ENCODE measurements at regions not wholly inside any gene's neighbourhood (a gene's known extent, or its start where the extent isn't known, plus 50 kb on each side); places are given as distances from the start of the nearest gene placed in this dataset.
A peak's percentile ranks its signal among the peaks of the same experiment; 100 is the strongest.
"Not testable (repeated sequence)": the region's sequence is repeated elsewhere in the genome, so short reads cannot be mapped to it uniquely, and the experiment has no call there.

- DNase-seq = no peak
Observed at GRCh38 chr14:66025779-66026178, 460.4 kb upstream of the CCDC196 start.

DNA sequence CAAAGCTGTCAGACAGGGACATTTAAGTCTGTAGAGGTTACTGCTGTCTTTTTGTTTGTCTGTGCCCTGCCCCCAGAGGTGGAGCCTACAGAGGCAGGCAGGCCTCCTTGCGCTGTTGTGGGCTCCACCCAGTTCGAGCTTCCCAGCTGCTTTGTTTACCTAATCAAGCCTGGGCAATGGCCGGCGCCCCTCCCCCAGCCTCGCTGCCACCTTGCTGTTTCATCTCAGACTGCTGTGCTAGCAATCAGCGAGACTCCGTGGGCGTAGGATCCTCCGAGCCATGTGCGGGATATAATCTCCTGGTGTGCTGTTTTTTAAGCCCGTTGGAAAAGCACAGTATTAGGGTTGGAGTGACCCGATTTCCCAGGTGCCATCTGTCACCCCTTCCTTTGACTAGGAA lies 454.2 kb upstream of the CCDC196 start:
- not testable (repeated sequence) for DNase-seq

DNA sequence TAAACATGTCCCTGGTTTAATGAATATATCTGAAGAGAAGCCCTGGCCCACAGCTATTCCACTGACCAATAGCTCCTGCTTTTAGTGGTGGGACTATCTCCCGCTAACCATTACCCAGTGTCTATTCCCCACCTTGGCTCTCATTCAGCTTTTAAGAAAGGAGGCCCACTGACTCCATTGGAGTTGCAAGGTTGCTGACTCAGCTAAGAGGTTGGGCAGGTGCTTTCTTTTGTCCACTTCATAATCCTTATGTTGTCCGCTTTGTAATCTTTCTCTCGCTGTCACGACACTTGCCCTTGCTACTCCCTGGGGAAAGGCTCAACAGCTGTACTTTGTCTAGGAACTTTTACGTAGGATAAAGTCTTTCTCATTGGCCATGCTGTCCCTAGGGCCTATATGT lies 453.4 kb upstream of the CCDC196 start:
- DNase-seq = no peak

GRCh38 chr14:66036547-66036946 lies 449.6 kb upstream of the CCDC196 start:
- DNase-seq = no peak

DNA sequence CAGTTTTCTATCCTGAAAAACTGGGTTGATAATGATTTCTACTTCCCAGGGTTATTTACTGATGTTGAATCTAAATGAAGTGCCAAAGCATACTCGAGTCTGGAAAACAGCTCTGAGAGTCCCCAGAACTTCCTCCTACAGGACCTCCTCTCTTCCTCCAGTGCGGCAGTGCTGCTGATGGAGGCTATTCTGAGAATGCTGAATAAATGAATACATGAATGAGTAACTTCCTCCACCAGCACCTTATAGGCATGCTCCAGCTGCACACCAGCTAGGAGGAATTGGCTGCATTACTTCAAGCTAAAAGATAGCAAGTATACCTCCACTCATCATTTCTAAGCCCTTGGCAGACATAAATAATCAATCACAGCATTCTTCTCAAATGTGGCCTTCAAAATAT lies 448.8 kb upstream of the CCDC196 start:
- peak; percentile 18 for DNase-seq

GRCh38 chr14:66038212-66038611 lies 448.0 kb upstream of the CCDC196 start:
- no peak for DNase-seq

GRCh38 chr14:66038618-66039017 lies 447.6 kb upstream of the CCDC196 start:
- DNase-seq = peak; percentile 89

DNA sequence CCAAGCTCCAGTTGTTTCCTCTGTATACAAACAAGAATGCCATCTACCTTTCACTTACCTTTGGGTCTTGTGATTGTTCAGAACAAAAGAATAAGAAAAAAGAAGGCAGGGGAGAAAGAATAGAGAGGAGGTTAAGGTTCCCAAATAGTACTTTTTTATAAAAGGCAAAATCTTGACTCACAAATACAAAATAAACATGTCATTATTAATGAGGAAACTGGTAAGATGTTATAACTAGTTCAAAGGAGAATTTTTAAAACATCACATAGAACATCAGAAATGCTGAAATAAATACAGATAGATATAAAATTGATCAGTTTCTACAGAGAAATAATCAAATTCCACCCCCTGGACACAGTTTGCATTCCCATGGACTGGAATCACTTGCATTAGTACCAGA lies 446.7 kb upstream of the CCDC196 start:
- DNase-seq = no peak

DNA sequence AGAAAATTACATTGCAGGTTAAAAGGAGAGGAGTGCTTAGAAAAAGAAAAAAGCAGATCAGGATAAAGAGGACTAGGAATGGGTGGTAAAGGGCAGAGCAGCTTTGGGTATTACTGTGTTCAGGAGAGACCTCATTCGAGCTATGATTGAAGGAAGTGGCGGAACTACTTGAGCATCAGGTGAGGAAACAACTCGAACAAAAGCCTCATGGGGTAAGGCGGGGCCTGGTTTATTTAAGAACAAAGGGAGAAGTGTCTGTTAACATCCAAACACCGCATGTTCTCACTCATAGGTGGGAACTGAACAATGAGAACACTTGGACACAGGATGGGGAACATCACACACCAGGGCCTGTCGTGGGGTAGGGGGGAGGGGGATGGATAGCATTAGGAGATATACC lies 444.6 kb upstream of the CCDC196 start:
- DNase-seq = no peak

DNA sequence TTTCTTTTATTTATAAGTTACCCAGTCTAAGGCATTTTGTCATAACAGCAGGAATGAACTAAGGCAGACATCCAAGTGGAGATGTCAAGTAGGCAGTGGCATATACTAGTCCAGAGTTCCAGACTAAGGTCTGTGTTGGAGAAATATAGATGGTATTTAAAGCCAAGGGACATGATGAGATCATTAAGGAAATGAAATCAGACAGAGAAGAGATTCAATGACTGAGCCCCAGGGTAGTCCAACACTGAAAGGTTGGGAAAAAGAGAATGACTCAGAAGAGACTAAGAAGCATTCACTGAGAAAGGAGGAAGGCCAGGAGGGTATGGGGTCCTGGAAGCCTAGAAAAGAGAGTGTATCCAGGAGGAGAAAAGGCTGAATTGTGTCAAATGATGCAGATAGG lies 442.2 kb upstream of the CCDC196 start:
- no peak for DNase-seq

GRCh38 chr14:66045572-66046021 lies 440.6 kb upstream of the CCDC196 start:
- no peak for DNase-seq

GRCh38 chr14:66046035-66046434 lies 440.1 kb upstream of the CCDC196 start:
- DNase-seq = no peak

- DNase-seq = no peak
Observed at GRCh38 chr14:66046591-66046990, 439.6 kb upstream of the CCDC196 start.

DNA sequence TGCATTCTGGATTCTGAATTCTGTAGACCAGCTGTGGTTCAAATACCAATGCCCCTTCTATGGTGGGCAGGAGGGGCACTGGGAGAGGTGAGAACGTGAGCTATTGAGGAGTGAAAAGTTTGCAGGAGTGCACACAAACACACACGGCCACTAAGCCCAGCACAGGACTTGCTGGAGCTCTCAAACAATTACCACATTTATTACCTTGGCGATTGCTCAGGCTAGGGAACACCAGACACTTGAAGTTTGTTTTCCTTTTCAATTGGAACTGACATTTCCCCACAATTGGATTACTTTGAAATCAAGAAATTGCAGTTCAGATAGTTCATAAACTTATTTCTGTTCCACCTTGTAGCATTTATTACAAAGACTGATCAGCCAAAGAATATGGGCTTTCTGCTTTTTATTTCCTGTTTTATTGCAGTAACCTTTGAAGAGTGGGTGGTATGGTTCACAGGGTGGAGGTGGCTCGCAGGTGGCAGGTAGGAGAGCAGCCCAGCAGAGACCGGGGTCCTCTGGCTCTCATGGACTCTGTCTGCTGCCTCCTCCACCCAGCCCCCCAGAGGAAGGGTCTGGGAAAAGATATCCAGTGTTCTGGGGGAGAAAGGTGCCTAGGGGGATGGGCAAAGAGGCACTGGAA lies 429.8 kb upstream of the CCDC196 start:
- DNase-seq = no peak

- no peak for DNase-seq
Observed at GRCh38 chr14:66056926-66057552, 429.1 kb upstream of the CCDC196 start.

GRCh38 chr14:66065188-66065587 lies 421.0 kb upstream of the CCDC196 start:
- no peak for DNase-seq

- DNase-seq = no peak
Observed at GRCh38 chr14:66066981-66067776, 419.0 kb upstream of the CCDC196 start.

DNA sequence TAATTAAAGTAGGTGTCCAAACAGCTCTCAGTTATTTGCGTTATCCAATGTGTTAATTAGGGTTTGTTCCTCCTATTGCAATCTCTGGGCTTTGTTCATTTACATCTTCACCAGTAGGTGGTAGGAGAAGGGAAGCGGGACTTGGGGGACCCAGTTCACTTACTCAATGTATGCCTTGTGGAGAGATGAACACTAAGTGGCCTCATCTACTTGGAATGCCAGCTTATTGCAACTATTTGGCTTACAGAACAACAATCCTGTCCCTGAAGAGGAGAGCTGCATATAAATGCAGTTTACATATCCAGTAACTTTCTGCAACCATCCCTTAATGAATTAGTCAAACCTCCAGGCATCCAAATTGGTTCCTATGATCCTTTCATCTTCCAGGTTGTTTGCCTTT lies 417.1 kb upstream of the CCDC196 start:
- DNase-seq = no peak

DNA sequence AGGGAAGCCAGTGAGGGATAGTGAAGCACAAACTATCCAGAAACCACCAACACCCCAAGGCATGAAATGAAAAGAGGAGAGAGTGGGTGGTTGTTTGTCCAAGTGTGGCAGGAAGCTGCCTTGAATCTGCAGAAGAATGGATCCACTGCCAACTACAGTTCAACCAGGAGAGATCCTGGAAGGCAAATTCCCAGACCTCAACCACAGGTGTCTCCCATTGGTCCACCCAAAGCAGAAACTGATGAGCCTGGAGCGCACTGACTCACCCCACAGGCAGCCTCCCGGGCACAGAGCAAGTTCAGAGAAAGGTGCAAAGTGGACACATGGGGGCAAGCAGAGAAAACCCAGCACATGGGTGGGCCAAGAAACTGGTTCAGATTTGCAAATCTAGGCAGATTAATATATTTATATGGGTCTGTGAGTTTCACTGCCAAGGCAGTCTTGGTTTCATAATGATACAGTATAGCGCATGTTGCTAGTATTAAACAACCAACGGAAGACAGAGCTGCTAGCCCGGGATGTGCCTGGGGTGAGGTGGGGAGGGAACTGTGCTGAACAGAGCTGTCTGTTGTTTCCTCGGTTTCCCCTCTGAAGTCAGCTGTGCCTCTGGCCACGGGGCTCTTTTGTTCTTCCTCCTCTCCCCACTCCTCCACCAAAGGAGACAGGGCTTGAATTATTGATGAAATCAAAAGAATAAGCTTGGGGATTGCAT lies 416.2 kb upstream of the CCDC196 start:
- DNase-seq = no peak

DNA sequence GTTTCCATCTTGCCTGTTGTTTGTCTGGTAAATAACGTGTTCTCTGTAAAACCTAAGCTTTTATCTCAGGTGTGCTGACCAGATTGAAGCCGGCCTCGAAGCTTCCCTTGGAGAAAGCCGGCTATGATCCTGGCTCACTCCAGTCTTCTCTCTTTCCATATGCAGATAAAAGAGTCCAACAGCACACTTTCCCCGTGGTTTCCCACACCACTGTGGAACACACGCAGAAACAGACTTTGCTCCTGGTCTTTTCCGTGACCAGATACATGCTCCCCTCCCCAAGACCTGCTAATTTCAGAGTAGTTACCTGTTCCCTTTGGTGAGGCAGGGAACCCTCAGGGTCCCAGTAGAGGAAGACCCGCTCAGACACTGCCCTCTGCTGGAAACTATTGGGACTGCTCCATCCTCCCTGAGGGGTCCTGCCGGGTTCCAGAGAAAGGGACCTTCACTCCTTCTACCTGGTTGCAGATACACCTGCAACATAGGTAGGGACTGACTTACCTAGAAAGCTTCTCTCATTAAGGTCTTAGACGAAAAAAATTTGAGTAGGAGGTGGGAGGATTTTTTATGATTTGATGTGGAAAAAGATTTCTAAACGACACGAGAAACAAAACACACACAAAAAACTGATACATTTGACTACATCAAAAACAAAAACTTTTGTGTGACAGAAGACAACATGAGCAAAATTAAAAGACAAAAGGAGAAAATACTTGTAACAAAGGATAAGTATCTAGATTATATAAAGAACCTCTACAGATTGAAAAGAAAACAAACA lies 415.4 kb upstream of the CCDC196 start:
- DNase-seq = no peak

DNA sequence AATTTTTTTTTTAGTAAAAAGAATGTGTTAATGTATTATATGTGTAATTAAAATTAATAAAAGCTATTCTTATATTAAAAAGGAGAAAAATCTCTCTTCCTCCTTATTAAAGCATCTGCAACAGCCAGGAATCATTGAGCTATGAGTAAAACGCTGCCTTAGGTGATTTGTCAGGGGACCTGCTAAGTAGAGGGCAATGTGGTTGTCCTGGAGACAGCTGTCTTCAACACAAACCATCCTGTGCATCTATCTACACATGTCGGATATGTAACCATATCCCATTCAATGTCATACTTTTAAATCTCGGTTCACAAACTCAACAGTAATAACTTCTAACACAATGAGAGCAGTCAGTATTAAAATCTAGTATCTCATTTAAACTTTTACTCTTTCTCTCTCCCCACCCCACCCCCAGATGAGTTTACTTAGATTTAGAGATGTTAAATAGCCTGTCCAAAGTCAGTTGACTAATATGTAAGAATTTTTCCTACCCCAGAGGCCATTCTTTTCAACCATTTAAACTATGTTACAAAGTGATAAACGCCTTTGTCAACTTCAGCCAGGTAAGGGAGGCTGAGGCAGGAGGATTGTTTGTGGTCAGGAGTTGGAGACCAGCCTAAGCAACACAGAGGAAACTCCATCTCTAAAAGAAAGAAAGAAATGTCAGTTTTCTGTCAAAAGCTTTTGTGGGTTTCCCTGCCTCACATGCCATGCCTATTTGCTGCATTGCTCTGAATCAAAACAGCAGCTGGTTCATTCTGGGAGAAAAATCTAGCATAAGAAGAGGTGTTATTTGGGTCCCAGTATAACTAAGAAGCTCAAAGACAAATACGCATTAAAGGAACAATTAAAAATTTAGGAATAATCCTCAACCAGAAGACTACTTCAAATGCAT lies 413.7 kb upstream of the CCDC196 start:
- no peak for DNase-seq

DNA sequence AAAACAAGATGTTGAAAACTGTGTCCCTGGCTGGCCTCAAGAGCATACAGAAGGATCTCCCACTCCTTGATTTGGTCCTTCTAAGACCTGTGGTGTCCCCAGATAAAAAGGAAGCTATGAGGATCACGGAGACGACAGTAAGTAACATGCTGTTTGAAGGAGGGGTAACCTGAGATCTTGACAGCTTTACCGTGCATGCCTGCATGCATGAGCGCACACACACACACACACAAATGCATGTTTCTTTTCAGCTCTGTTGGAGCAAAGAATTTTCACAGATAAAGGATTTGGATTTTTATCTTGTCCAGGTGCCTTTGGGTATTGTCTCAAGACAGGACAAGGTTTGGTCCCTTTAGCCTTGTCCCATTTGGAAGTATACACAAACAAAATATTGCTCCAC lies 411.6 kb upstream of the CCDC196 start:
- DNase-seq = no peak
